GM18861 (cell line): ENCODE measurements at regions not wholly inside any gene's neighbourhood (a gene's known extent, or its start where the extent isn't known, plus 50 kb on each side); places are given as distances from the start of the nearest gene placed in this dataset.
A peak's percentile ranks its signal among the peaks of the same experiment; 100 is the strongest.
"Not testable (repeated sequence)": the region's sequence is repeated elsewhere in the genome, so short reads cannot be mapped to it uniquely, and the experiment has no call there.

Source experiments
- ATAC-seq: cut with Tn5 transposase; IDR thresholded peaks from one replicate; pipeline ENCODE4 v1.9.1; 2021; ENCODE audit not compliant: unreplicated experiment

- no peak for ATAC-seq
Measured at GRCh38 chr3:75237477-75237876, 426.7 kb upstream of the FRG2C start.

GRCh38 chr3:75241226-75241962 is 422.7 kb upstream of the FRG2C start:
- not testable (repeated sequence) for ATAC-seq

DNA sequence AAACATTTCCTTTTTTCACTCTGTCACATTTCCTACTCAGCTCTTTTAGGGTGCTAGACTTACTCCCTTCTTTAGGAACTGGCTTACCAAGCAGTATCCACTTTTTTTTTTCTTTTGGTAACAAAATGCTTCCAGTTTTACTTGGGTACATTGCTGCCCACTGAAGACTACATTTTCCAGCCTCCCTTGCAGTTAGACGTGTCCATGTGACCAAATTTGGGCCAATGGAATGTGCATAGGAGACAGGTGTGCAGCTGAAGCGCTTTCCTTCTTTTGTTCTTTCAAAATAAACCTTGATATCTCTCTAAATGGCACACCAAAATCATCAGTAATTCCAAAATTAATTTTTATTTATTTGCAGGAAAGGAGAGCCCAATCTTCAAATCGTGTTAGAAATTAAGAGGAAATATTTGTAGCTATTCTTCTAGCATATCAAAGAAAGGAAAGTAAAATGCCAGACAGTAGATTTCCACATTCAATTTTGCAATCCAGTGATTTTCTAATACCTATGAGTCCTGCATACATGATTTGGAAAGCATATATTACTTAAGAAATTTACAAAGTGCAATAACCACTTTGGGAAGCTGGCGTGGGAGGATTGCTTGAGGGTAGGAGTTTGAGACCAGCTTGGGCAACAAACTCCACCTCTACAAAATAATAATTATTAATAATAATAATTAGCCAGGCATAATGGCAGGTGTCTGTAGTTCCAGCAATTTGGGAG is 422.0 kb upstream of the FRG2C start:
- no peak for ATAC-seq

GRCh38 chr3:75248974-75249373 is 415.2 kb upstream of the FRG2C start:
- ATAC-seq = no peak

DNA sequence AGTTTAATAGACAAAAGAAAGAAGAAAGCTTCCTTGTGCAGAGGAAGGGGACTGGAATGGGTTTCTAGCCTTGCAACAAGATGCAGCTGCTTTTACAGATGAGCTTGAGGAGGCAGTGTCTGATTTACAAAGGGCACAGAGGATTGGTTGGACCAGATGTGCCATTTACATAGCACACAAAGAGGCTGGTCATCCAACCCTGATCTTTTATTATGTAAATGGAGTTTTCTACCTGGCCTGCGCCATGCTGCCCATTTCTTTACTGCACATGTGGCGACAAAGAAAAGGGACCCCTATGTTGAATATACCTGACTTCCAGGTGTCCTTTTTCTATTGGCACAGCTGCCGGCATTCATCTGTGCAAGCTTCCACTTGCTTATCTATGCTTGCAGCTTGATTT is 409.4 kb upstream of the FRG2C start:
- ATAC-seq = no peak

DNA sequence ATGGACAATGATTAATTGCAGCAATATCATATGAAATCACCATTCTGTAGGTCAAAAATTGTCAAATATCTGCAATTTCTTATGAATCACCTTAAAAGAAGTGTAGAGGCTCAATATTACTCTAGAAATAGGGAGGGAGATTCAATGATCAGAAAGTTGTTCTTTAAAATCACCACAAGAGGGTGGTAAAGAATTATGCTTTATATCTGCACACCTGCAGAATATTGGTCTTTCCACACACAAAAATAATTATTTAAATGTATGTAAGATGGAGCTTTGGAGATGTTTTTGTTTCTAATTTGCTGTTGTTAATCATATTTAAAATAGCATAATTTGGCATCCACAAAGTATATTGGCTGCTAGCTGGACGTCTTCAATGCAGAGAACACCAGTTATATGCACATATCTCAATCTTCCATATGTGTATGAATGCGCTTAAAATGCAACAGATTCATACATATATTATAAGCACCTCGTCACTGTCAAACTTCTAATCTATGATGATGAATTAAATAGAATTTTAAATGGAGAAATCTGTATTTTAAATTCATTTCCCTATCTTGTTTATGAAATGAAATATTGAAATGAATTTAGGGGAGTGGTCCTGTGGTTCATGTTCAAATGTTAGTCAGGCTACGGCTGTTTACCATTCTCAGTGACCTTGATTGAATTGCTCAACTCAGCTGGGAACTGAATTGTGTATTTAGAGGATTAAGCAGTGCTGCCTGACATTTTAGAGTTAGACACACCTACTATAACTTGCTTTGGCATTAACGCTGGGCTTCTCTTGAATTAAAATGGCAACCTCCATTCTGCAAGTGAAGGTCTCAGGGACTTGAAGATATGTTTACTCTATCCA is 405.1 kb upstream of the FRG2C start:
- peak; percentile 49 for ATAC-seq

GRCh38 chr3:75260975-75261374 is 403.2 kb upstream of the FRG2C start:
- ATAC-seq = not testable (repeated sequence)

- no peak for ATAC-seq
Measured at GRCh38 chr3:75262661-75263060, 401.5 kb upstream of the FRG2C start.

DNA sequence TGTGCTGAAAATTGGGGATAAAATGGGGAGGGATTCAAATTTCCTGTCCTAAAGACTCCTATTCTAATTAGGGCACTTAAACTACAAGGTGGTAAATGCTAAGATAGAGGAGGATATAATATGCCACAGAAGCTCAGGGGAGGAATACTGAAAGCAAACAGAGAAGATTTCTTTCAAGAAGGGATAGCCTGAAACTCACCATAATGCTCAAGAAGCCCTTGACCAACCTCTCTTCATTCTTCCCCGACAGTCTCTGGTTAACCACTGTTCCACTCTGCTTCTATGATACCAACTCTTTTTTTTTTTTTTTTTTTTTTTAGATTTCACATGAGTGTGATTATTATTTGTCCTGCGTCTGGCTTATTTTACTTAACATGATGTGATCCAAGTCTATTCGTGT is 398.2 kb upstream of the FRG2C start:
- no peak for ATAC-seq

GRCh38 chr3:75268576-75268975 is 395.6 kb upstream of the FRG2C start:
- ATAC-seq = not testable (repeated sequence)

DNA sequence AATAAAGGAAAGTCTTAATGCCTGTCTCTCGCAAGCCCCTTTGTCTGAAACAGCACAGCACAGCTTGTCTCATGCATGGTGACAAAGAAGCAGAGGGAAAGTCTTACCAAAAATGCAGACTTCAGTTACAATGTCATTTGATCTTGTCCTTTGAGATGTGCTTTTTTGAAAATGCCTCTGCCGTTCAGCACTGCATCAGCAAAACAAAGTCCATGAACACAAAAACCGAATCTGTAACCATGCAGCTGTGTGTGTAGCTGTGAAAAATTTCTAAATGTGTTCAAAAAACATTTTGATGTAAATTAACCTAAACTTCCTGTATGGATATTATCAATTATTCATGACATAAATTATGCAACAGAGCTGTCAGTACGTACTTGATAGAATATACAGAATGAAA is 391.9 kb upstream of the FRG2C start:
- ATAC-seq = not testable (repeated sequence)

- ATAC-seq = no peak
Measured at GRCh38 chr3:75272691-75273090, 391.4 kb upstream of the FRG2C start.

DNA sequence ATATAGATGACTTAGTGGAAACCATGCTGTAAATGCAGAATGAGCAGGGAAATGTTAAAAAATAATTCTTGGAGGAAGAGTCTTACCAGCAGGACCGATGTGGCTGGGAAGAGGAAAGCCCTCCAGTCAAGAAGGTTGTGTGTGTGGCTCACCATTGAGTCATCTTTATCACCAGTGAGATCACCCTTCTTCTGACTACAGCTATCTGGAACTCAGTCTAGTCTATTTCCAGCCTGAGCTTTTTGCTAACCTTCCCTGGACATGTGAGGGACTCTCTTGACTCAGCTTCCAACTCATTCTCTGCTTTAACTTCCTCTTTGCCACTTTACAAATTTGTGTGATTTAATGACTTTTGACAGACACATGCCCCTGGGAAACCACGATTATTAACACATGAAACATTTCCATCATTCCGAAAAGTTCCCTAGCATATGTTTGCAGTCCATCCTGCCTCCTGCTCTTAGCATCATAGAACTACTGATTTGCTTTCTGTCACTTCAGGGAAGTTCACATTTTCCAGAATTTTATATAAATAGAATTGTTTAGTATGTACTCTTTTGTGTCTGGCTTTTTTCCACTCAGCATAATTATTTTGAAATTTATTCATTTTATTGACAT is 378.5 kb upstream of the FRG2C start:
- ATAC-seq = not testable (repeated sequence)

- ATAC-seq = not testable (repeated sequence)
Measured at GRCh38 chr3:75288972-75289574, 375.1 kb upstream of the FRG2C start.

DNA sequence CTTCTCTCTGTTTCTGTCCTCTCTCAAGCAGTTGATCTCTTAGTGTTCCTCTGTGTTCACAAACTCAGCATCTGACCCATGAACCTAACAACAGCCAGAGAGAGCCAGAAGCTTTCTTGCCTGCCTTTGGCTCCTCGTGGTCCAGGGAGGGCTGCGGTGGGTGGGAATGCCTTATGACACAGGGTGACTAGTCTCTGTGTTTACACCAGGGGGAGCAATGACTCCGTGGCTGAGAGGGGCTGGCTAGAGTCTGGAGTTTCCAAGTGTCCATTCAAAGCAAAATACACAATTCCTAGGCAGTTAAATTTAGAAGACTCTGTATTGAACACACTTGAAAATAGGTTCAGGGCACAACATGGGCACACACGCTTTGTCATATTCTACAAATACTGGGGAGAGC is 370.0 kb upstream of the FRG2C start:
- peak; percentile 51 for ATAC-seq

DNA sequence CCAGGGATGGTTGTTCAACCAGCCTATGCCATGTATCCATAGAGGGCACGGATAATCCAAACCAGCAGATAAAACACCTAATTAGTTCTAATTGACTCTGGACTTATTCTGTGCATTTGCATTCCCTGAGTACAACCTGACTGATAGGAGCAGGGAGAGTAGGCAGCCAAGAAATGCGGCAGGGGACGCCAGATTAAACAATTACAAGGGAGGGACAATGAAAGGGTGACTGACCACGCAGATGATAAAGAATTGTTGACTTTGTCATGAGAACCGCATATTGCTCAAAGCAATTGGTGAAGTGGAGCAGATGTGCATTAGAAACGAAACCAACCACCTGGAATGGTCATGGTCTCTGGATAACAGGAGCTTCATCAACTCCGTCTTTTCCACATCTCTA is 369.1 kb upstream of the FRG2C start:
- no peak for ATAC-seq

- ATAC-seq = no peak
Measured at GRCh38 chr3:75296858-75297257, 367.3 kb upstream of the FRG2C start.

DNA sequence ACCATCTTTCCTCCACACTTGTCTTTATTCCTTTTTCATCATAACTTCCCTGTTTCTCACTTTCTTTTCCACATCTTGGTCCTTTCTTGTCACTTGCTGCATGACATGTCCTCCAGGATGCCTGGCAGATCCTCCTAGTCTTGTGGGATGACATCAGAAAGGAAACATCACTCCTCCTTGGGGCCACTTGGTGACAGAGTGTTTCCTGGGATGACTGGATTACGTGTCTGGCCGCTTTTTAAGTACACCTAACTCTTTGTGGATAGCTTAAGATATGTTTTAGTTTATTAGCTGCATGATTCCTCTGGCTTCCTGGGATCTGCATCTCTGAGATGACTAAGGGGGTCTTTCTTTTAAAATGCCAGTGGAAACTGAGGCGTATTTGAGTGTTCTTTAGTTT is 363.5 kb upstream of the FRG2C start:
- no peak for ATAC-seq

- not testable (repeated sequence) for ATAC-seq
Measured at GRCh38 chr3:75301050-75301449, 363.1 kb upstream of the FRG2C start.

DNA sequence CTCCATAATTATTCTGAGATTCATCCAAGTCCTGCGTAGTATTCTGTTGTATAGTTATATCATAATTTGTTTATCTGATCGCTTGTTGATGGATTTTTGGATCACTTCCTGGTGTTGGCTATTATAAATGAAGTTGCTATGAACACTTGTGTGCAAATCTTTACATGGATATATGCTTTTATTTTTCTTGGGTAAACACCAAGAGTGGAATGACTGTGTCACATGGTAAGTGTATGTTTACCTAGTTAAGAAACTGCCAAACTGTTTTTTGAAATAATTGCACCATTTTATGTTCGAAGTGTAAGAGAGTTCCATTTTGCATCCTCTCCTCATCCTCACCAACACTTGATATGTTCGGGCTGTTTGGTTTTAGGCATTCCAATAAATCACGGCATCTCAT is 360.4 kb upstream of the FRG2C start:
- no peak for ATAC-seq

GRCh38 chr3:75305901-75306300 is 358.2 kb upstream of the FRG2C start:
- no peak for ATAC-seq
